HepG2 (cell line): ENCODE measurements at regions not wholly inside any gene's neighbourhood (a gene's known extent, or its start where the extent isn't known, plus 50 kb on each side); places are given as distances from the start of the nearest gene placed in this dataset.

Experiments
- ATAC-seq: fragments of 200-7000 bp; cut with Tn5 transposase; 3 replicates; pipeline ENCODE4 v1.9.1; 2020; ENCODE audit warnings: mild to moderate bottlenecking, moderate library complexity
- BruUV-seq: library from RNA; stranded (reverse); fragments of 400-500 nt; replicated peaks from 2 replicates; lab custom pipeline; 2021; lab: Mats Ljungman, UMichigan
- CTCF ChIA-PET: fragments of 300-600 bp; formaldehyde crosslinking; extraction: SDS; loops from one replicate; lab custom pipeline; 2021; ENCODE audit warnings: low total read pairs, inconsistent platforms, low intra/inter-chr PET ratio; lab: Yijun Ruan, JAX
- POLR2A ChIA-PET: fragments of 350-600 bp; sonication (Branson Sonifier 250); formaldehyde crosslinking; loops from one replicate; lab custom pipeline; 2020; ENCODE audit warnings: antibody characterized with exemption, inconsistent platforms; lab: Yijun Ruan, JAX
- DNase-seq: peaks from one replicate; pipeline ENCODE4 v3.0.0-alpha.2; 2015; ENCODE audit warnings: low spot score
- FAIRE-seq: peaks from 3 replicates; lab custom pipeline; 2011; peaks lifted over from hg19 to GRCh38; lab: Jason Lieb, UNC
- H2AFZ ChIP-seq: one replicate; pipeline ENCODE4 v1.6.1; 2011; ENCODE audit warnings: low read length, inconsistent platforms
- H3K27ac ChIP-seq: fragments of 300-600 bp; 3 replicates; pipeline ENCODE4 v1.8.0; 2011; ENCODE audit warnings: mixed run types, mild to moderate bottlenecking, mixed read lengths, low read length, inconsistent platforms; ENCODE audit not compliant: insufficient read depth; ENCODE audit errors: extremely low read length
- H3K27me3 ChIP-seq, 2 experiments: fragments of 200-600 bp in 1 of 2; 2 replicates in 1 of 2; 3 replicates in 1 of 2; pipeline versions ENCODE4 v1.6.0 to v1.8.0; 2011; ENCODE audit warnings: low read length in 2 of 2, mild to moderate bottlenecking in 2 of 2, moderate library complexity in 2 of 2, inconsistent platforms in 1 of 2; ENCODE audit not compliant: insufficient read depth in 2 of 2, control insufficient read depth in 1 of 2
- H3K36me3 ChIP-seq, 2 experiments: fragments of 200-600 bp in 1 of 2; replicated peaks in 1 of 2; 2 replicates in 1 of 2; 3 replicates in 1 of 2; pipeline versions ENCODE4 v1.5.1 to v1.8.0; 2011; ENCODE audit warnings: low read length in 2 of 2, inconsistent platforms in 1 of 2; ENCODE audit not compliant: insufficient read depth in 2 of 2, control insufficient read depth in 1 of 2
- H3K4me1 ChIP-seq: 2 replicates; pipeline ENCODE4 v1.5.1; 2012; ENCODE audit warnings: low read length, inconsistent platforms; ENCODE audit not compliant: insufficient read depth
- H3K4me2 ChIP-seq: 2 replicates; pipeline ENCODE4 v1.6.0; 2011; ENCODE audit warnings: low read depth, low read length, inconsistent platforms
- H3K4me3 ChIP-seq, 3 experiments: fragments of 200-600 bp in 1 of 3; sonication (generic), shearing (Covaris generic) in 1 of 3; replicated peaks in 1 of 3; 2 replicates each; pipeline ENCODE4 v1.5.1; 2011 to 2016; ENCODE audit warnings: low read length in 3 of 3, inconsistent platforms in 2 of 3, low read depth in 2 of 3, mild to moderate bottlenecking in 2 of 3, control low read depth in 1 of 3, mixed read lengths in 1 of 3; ENCODE audit not compliant: insufficient read depth in 1 of 3
- H3K79me2 ChIP-seq: one replicate; pipeline ENCODE4 v1.6.1; 2011; ENCODE audit warnings: low read length, inconsistent platforms; ENCODE audit not compliant: insufficient read depth
- H3K9ac ChIP-seq: 2 replicates; pipeline ENCODE4 v1.6.0; 2011; ENCODE audit warnings: mild to moderate bottlenecking, low read depth, low read length, inconsistent platforms; ENCODE audit not compliant: insufficient read depth
- H3K9me3 ChIP-seq: 2 replicates; pipeline ENCODE4 v1.5.1; 2012; ENCODE audit warnings: mild to moderate bottlenecking, low read length
- H4K20me1 ChIP-seq: 2 replicates; pipeline ENCODE4 v1.6.0; 2011; ENCODE audit warnings: inconsistent platforms, mild to moderate bottlenecking, low read length, moderate library complexity; ENCODE audit not compliant: insufficient read depth
- ATM ChIP-seq: fragments of 450-650 bp; IDR thresholded peaks from 2 replicates; pipeline ENCODE4 v1.7.1; 2017; ENCODE audit warnings: mild to moderate bottlenecking, borderline replicate concordance
- CHCHD3 ChIP-seq: sonication (generic); formaldehyde crosslinking; IDR thresholded peaks from 2 replicates; pipeline ENCODE4 v1.8.0; 2022; ENCODE audit warnings: mild to moderate bottlenecking, missing genetic modification reagents, moderate library complexity
- ETS1 ChIP-seq: sonication (generic); formaldehyde crosslinking; IDR thresholded peaks from 2 replicates; pipeline ENCODE4 v1.4.0; 2020; ENCODE audit warnings: missing genetic modification reagents
- FOXA1 ChIP-seq, 2 experiments: fragments of 450-650 bp in 1 of 2; sonication (generic) in 1 of 2; formaldehyde crosslinking in 1 of 2; IDR thresholded peaks; 2 replicates each; pipeline versions ENCODE4 v1.4.0 to v1.6.1; 2016 to 2020; ENCODE audit warnings: missing genetic modification reagents in 1 of 2
- GRHL1 ChIP-seq: sonication (generic); formaldehyde crosslinking; conservative IDR thresholded peaks from 2 replicates; pipeline ENCODE4 v1.8.0; 2022; ENCODE audit warnings: missing genetic modification reagents
- LCORL ChIP-seq, 2 experiments: fragments of 450-650 bp in 1 of 2; sonication (generic) in 1 of 2; formaldehyde crosslinking in 1 of 2; IDR thresholded peaks; 2 replicates each; pipeline versions ENCODE4 v1.5.0 to v1.6.1; 2017 to 2020; ENCODE audit warnings: antibody characterized with exemption in 1 of 2, missing genetic modification reagents in 1 of 2
- MAFG ChIP-seq: sonication (generic); formaldehyde crosslinking; IDR thresholded peaks from 2 replicates; pipeline ENCODE4 v1.5.1; 2020; ENCODE audit warnings: mild to moderate bottlenecking, missing genetic modification reagents
- MED1 ChIP-seq: sonication (generic); formaldehyde crosslinking; IDR thresholded peaks from 2 replicates; pipeline ENCODE4 v1.4.0; 2020; ENCODE audit warnings: missing genetic modification reagents
- MTERF4 ChIP-seq: sonication (generic); formaldehyde crosslinking; IDR thresholded peaks from 2 replicates; pipeline ENCODE4 v1.8.0; 2023; ENCODE audit warnings: mild to moderate bottlenecking, missing genetic modification reagents
- NCOA5 ChIP-seq: sonication (generic); formaldehyde crosslinking; IDR thresholded peaks from 2 replicates; pipeline ENCODE4 v1.4.0; 2020; ENCODE audit warnings: missing genetic modification reagents
- PHF5A ChIP-seq: IDR thresholded peaks from one replicate; pipeline ENCODE4 v1.6.1; 2018; ENCODE audit warnings: low read depth, missing genetic modification reagents; ENCODE audit not compliant: unreplicated experiment
- TEAD2 ChIP-seq: sonication (generic); formaldehyde crosslinking; IDR thresholded peaks from 2 replicates; pipeline ENCODE4 v1.9.0; 2021; ENCODE audit warnings: missing genetic modification reagents
- TERF1 ChIP-seq: sonication (generic); formaldehyde crosslinking; IDR thresholded peaks from 2 replicates; pipeline ENCODE4 v1.8.0; 2022; ENCODE audit warnings: mild to moderate bottlenecking, missing genetic modification reagents, moderate library complexity
- ZEB1 ChIP-seq: IDR thresholded peaks from 2 replicates; pipeline ENCODE4 v1.6.1; 2012; ENCODE audit warnings: mild to moderate bottlenecking, low read depth, inconsistent platforms; ENCODE audit not compliant: insufficient replicate concordance
- ZMYM4 ChIP-seq: sonication (generic); formaldehyde crosslinking; IDR thresholded peaks from 2 replicates; pipeline ENCODE4 v1.8.1; 2023; ENCODE audit warnings: mild to moderate bottlenecking, missing genetic modification reagents
- ZNF274 ChIP-seq: sonication (generic); formaldehyde crosslinking; IDR thresholded peaks from 2 replicates; pipeline ENCODE4 v1.5.1; 2020; ENCODE audit warnings: mild to moderate bottlenecking, missing genetic modification reagents
- ZNF605 ChIP-seq: sonication (generic); formaldehyde crosslinking; IDR thresholded peaks from 2 replicates; pipeline ENCODE4 v1.8.0; 2022; ENCODE audit warnings: mild to moderate bottlenecking, missing genetic modification reagents
- ZNF629 ChIP-seq: sonication (generic); formaldehyde crosslinking; conservative IDR thresholded peaks from 2 replicates; pipeline ENCODE4 v1.5.0; 2020; ENCODE audit warnings: missing genetic modification reagents
- ZNF770 ChIP-seq: sonication (generic); formaldehyde crosslinking; IDR thresholded peaks from 2 replicates; pipeline ENCODE4 v1.5.0; 2020; ENCODE audit warnings: mild to moderate bottlenecking, missing genetic modification reagents
- WGBS: methylation state at CpG from one replicate; pipeline ENCODE4 v1.1.6; 2017; ENCODE audit warnings: low lambda C conversion rate; 5-methylcytosine and 5-hydroxymethylcytosine counted together
- in situ Hi-C: cut with HindIII; loops from 2 replicates; pipeline ENCODE4 v1.10.0; 2017; ENCODE audit warnings: low pct_unique_long_range_greater_than_20kb; ENCODE audit not compliant: extremely low pct_ligation_motif_present
- intact Hi-C: fragments of 100-400 bp; cut with micrococcal nuclease; formaldehyde crosslinking; loops from one replicate; pipeline ENCODE4 v1.10.0; 2022; ENCODE audit not compliant: unreplicated experiment

GRCh38 chr17:11140043-11140442 is 101.0 kb upstream of the SHISA6 start:
- intact Hi-C loops, result no loop called here
- no TSS peak for BruUV-seq
- POLR2A ChIA-PET, result no interaction called here
- Histone ChIP-seq H3K27ac (no peak overlapping the region), H2AFZ (no peak overlapping the region)
- CTCF ChIA-PET, result no interaction called here
- TF ChIP-seq ZNF605 (CRISPR knock-in tag) (no peak), ATM (no peak), PHF5A (CRISPR knock-in tag) (no peak), ZEB1 (no peak), ZMYM4 (CRISPR knock-in tag) (no peak), GRHL1 (CRISPR knock-in tag) (no peak), ZNF770 (CRISPR knock-in tag) (no peak), NCOA5 (CRISPR knock-in tag) (no peak), CHCHD3 (no peak), LCORL (IDR thresholded peaks at IDR 0.05) (no peak), LCORL (CRISPR knock-in tag; IDR thresholded peaks at IDR 0.05) (no peak), MED1 (no peak), FOXA1 (IDR thresholded peaks at IDR 0.05) (no peak), FOXA1 (CRISPR knock-in tag; IDR thresholded peaks at IDR 0.05) (no peak), ZNF629 (CRISPR knock-in tag) (no peak), TEAD2 (CRISPR knock-in tag) (no peak), TERF1 (CRISPR knock-in tag) (no peak), MAFG (CRISPR knock-in tag) (no peak), MTERF4 (CRISPR knock-in tag) (no peak), ETS1 (CRISPR knock-in tag) (no peak), ZNF274 (CRISPR knock-in tag) (no peak)
- TF ChIP-seq, all 625 proteins: peak for 0
- DNase-seq, result no peak
- no peak for ATAC-seq
- 20% methylated on average over 1 of the region's 1 CpG for WGBS
- Histone ChIP-seq H3K36me3 (no peaks in the 10 kb centered on the region), H3K4me2 (no peak overlapping the region), H3K4me1 (no peaks in the 10 kb centered on the region), H3K79me2 (no peaks in the 10 kb centered on the region), H4K20me1 (no peaks in the 10 kb centered on the region), H3K9ac (no peak overlapping the region), H3K9me3 (no peaks in the 10 kb centered on the region), H3K27me3 (no peaks in the 10 kb centered on the region), H3K4me3 (no peak overlapping the region)
- FAIRE-seq, result no peak
- in situ Hi-C loops, result loop anchor here (5.0 kb wide), 1 partner anchor 263 kb away; no protein-coding TSS in a partner anchor
